HepG2 (cell line): ENCODE measurements at regions not wholly inside any gene's neighbourhood (a gene's known extent, or its start where the extent isn't known, plus 50 kb on each side); places are given as distances from the start of the nearest gene placed in this dataset.
"Not testable (repeated sequence)": the region's sequence is repeated elsewhere in the genome, so short reads cannot be mapped to it uniquely, and the experiment has no call there.

Experiments
- ATAC-seq: fragments of 200-7000 bp; cut with Tn5 transposase; 3 replicates; pipeline ENCODE4 v1.9.1; 2020; ENCODE audit warnings: mild to moderate bottlenecking, moderate library complexity
- BruUV-seq: library from RNA; stranded (reverse); fragments of 400-500 nt; replicated peaks from 2 replicates; lab custom pipeline; 2021; lab: Mats Ljungman, UMichigan
- CTCF ChIA-PET: fragments of 300-600 bp; formaldehyde crosslinking; extraction: SDS; loops from one replicate; lab custom pipeline; 2021; ENCODE audit warnings: low total read pairs, inconsistent platforms, low intra/inter-chr PET ratio; lab: Yijun Ruan, JAX
- POLR2A ChIA-PET: fragments of 350-600 bp; sonication (Branson Sonifier 250); formaldehyde crosslinking; loops from one replicate; lab custom pipeline; 2020; ENCODE audit warnings: antibody characterized with exemption, inconsistent platforms; lab: Yijun Ruan, JAX
- DNase-seq: peaks from one replicate; pipeline ENCODE4 v3.0.0-alpha.2; 2015; ENCODE audit warnings: low spot score
- FAIRE-seq: peaks from 3 replicates; lab custom pipeline; 2011; peaks lifted over from hg19 to GRCh38; lab: Jason Lieb, UNC
- H2AFZ ChIP-seq: one replicate; pipeline ENCODE4 v1.6.1; 2011; ENCODE audit warnings: low read length, inconsistent platforms
- H3K27ac ChIP-seq: fragments of 300-600 bp; 3 replicates; pipeline ENCODE4 v1.8.0; 2011; ENCODE audit warnings: mixed run types, mild to moderate bottlenecking, mixed read lengths, low read length, inconsistent platforms; ENCODE audit not compliant: insufficient read depth; ENCODE audit errors: extremely low read length
- H3K27me3 ChIP-seq, 2 experiments: fragments of 200-600 bp in 1 of 2; 2 replicates in 1 of 2; 3 replicates in 1 of 2; pipeline versions ENCODE4 v1.6.0 to v1.8.0; 2011; ENCODE audit warnings: low read length in 2 of 2, mild to moderate bottlenecking in 2 of 2, moderate library complexity in 2 of 2, inconsistent platforms in 1 of 2; ENCODE audit not compliant: insufficient read depth in 2 of 2, control insufficient read depth in 1 of 2
- H3K36me3 ChIP-seq, 2 experiments: fragments of 200-600 bp in 1 of 2; replicated peaks in 1 of 2; 2 replicates in 1 of 2; 3 replicates in 1 of 2; pipeline versions ENCODE4 v1.5.1 to v1.8.0; 2011; ENCODE audit warnings: low read length in 2 of 2, inconsistent platforms in 1 of 2; ENCODE audit not compliant: insufficient read depth in 2 of 2, control insufficient read depth in 1 of 2
- H3K4me1 ChIP-seq: 2 replicates; pipeline ENCODE4 v1.5.1; 2012; ENCODE audit warnings: low read length, inconsistent platforms; ENCODE audit not compliant: insufficient read depth
- H3K4me2 ChIP-seq: 2 replicates; pipeline ENCODE4 v1.6.0; 2011; ENCODE audit warnings: low read depth, low read length, inconsistent platforms
- H3K4me3 ChIP-seq, 3 experiments: fragments of 200-600 bp in 1 of 3; sonication (generic), shearing (Covaris generic) in 1 of 3; replicated peaks in 1 of 3; 2 replicates each; pipeline ENCODE4 v1.5.1; 2011 to 2016; ENCODE audit warnings: low read length in 3 of 3, inconsistent platforms in 2 of 3, low read depth in 2 of 3, mild to moderate bottlenecking in 2 of 3, control low read depth in 1 of 3, mixed read lengths in 1 of 3; ENCODE audit not compliant: insufficient read depth in 1 of 3
- H3K79me2 ChIP-seq: one replicate; pipeline ENCODE4 v1.6.1; 2011; ENCODE audit warnings: low read length, inconsistent platforms; ENCODE audit not compliant: insufficient read depth
- H3K9ac ChIP-seq: 2 replicates; pipeline ENCODE4 v1.6.0; 2011; ENCODE audit warnings: mild to moderate bottlenecking, low read depth, low read length, inconsistent platforms; ENCODE audit not compliant: insufficient read depth
- H3K9me3 ChIP-seq: 2 replicates; pipeline ENCODE4 v1.5.1; 2012; ENCODE audit warnings: mild to moderate bottlenecking, low read length
- H4K20me1 ChIP-seq: 2 replicates; pipeline ENCODE4 v1.6.0; 2011; ENCODE audit warnings: inconsistent platforms, mild to moderate bottlenecking, low read length, moderate library complexity; ENCODE audit not compliant: insufficient read depth
- ATF7 ChIP-seq, 2 experiments: fragments of 450-650 bp in 1 of 2; sonication (generic) in 1 of 2; formaldehyde crosslinking in 1 of 2; IDR thresholded peaks; 2 replicates each; pipeline versions ENCODE4 v1.4.0 to v1.6.1; 2016 to 2020; ENCODE audit warnings: antibody characterized with exemption in 1 of 2, mild to moderate bottlenecking in 1 of 2, missing genetic modification reagents in 1 of 2
- FOXA1 ChIP-seq, 2 experiments: fragments of 450-650 bp in 1 of 2; sonication (generic) in 1 of 2; formaldehyde crosslinking in 1 of 2; IDR thresholded peaks; 2 replicates each; pipeline versions ENCODE4 v1.4.0 to v1.6.1; 2016 to 2020; ENCODE audit warnings: missing genetic modification reagents in 1 of 2
- FOXK2 ChIP-seq: fragments of 450-650 bp; IDR thresholded peaks from 2 replicates; pipeline ENCODE4 v1.6.1; 2016
- FOXP1 ChIP-seq, 2 experiments: fragments of 450-650 bp in 1 of 2; IDR thresholded peaks; 2 replicates each; pipeline ENCODE4 v1.6.1; 2017 to 2018; ENCODE audit warnings: antibody characterized with exemption in 1 of 2
- NBN ChIP-seq: fragments of 450-650 bp; conservative IDR thresholded peaks from 2 replicates; pipeline ENCODE4 v1.6.1; 2017
- NFRKB ChIP-seq: fragments of 450-650 bp; IDR thresholded peaks from 2 replicates; pipeline ENCODE4 v1.6.1; 2017
- PHB2 ChIP-seq: fragments of 450-650 bp; IDR thresholded peaks from 2 replicates; pipeline ENCODE4 v1.6.1; 2018; ENCODE audit not compliant: partially characterized antibody
- PLRG1 ChIP-seq: fragments of 450-650 bp; conservative IDR thresholded peaks from 2 replicates; pipeline ENCODE4 v1.6.1; 2016
- RAD51 ChIP-seq: fragments of 450-650 bp; IDR thresholded peaks from 2 replicates; pipeline ENCODE4 v1.6.1; 2016; ENCODE audit warnings: borderline replicate concordance
- TRIM22 ChIP-seq: fragments of 450-650 bp; IDR thresholded peaks from 2 replicates; pipeline ENCODE4 v1.6.1; 2017
- ZBTB40 ChIP-seq, 2 experiments: fragments of 450-650 bp in 1 of 2; sonication (generic) in 1 of 2; formaldehyde crosslinking in 1 of 2; IDR thresholded peaks; 2 replicates each; pipeline versions ENCODE4 v1.6.1 to v1.8.0; 2016 to 2022; ENCODE audit warnings: antibody characterized with exemption in 1 of 2, mild to moderate bottlenecking in 1 of 2, missing genetic modification reagents in 1 of 2
- WGBS: methylation state at CpG from one replicate; pipeline ENCODE4 v1.1.6; 2017; ENCODE audit warnings: low lambda C conversion rate; 5-methylcytosine and 5-hydroxymethylcytosine counted together
- in situ Hi-C: cut with HindIII; loops from 2 replicates; pipeline ENCODE4 v1.10.0; 2017; ENCODE audit warnings: low pct_unique_long_range_greater_than_20kb; ENCODE audit not compliant: extremely low pct_ligation_motif_present
- intact Hi-C: fragments of 100-400 bp; cut with micrococcal nuclease; formaldehyde crosslinking; loops from one replicate; pipeline ENCODE4 v1.10.0; 2022; ENCODE audit not compliant: unreplicated experiment

GRCh38 chr21:7943534-7943933 is 2577.8 kb upstream of the TPTE start:
- FAIRE-seq; H3K4me2 ChIP-seq; H3K4me3 ChIP-seq; H3K79me2 ChIP-seq; H3K9ac ChIP-seq; intact Hi-C loops; H4K20me1 ChIP-seq; H3K36me3 ChIP-seq; H3K9me3 ChIP-seq; H2AFZ ChIP-seq; H3K27me3 ChIP-seq; BruUV-seq; TF ChIP-seq ZBTB40, FOXA1, ATF7, FOXP1 (CRISPR knock-in tag; IDR thresholded peaks at IDR 0.05): not testable (repeated sequence)
- 35% methylated on average over 8 of the region's 8 CpGs for WGBS
- TF ChIP-seq ZBTB40 (IDR thresholded peaks at IDR 0.05) (peak; percentile 37; the same call in 1 of the 2 replicates), NBN (0 out of 2 replicates have a peak, but pooled peaks have one; percentile 83), FOXK2 (peak; percentile 49; the same call in 1 of the 2 replicates), FOXA1 (IDR thresholded peaks at IDR 0.05) (peak; percentile 23), PHB2 (peak; percentile 99), ATF7 (IDR thresholded peaks at IDR 0.05) (0 out of 2 replicates have a peak, but pooled peaks have one; percentile 12), NFRKB (peak; percentile 49; the same call in 1 of the 2 replicates), RAD51 (0 out of 2 replicates have a peak, but pooled peaks have one; percentile 17), PLRG1 (peak; percentile 28; the same call in 1 of the 2 replicates), TRIM22 (peak; percentile 26; the same call in 1 of the 2 replicates), FOXP1 (IDR thresholded peaks at IDR 0.05) (peak; percentile 35; the same call in 1 of the 2 replicates)
- TF ChIP-seq, all 625 proteins: peak for 11; not testable (repeated sequence) for 614
- CTCF ChIA-PET, DNase-seq, POLR2A ChIA-PET, H3K27ac ChIP-seq, in situ Hi-C loops, H3K4me1 ChIP-seq, ATAC-seq: not testable (repeated sequence)
